CD4-positive, alpha-beta T cell (primary cell): ENCODE measurements at regions not wholly inside any gene's neighbourhood (a gene's known extent, or its start where the extent isn't known, plus 50 kb on each side); places are given as distances from the start of the nearest gene placed in this dataset.

Experiments
- ATAC-seq: fragments of 200-7000 bp; cut with Tn5 transposase; one replicate; pipeline ENCODE4 v1.10.0; 2022; ENCODE audit warnings: mild to moderate bottlenecking; ENCODE audit not compliant: poor library complexity
- CTCF ChIA-PET: fragments of 350-600 bp; sonication (Branson Sonifier 250); formaldehyde crosslinking; loops from one replicate; lab custom pipeline; 2021; ENCODE audit warnings: antibody characterized with exemption, inconsistent platforms; lab: Charles Lee
- POLR2A ChIA-PET: fragments of 350-600 bp; sonication (Branson Sonifier 250); formaldehyde crosslinking; loops from one replicate; lab custom pipeline; 2021; ENCODE audit warnings: antibody characterized with exemption, inconsistent platforms; lab: Charles Lee
- DNase-seq, 14 experiments: peaks; one replicate each; pipeline ENCODE4 v3.0.0-alpha.2; 2013 to 2020; ENCODE audit warnings: mixed read lengths in 2 of 14
- H3K27ac ChIP-seq, 2 donors: one replicate each; pipeline versions ENCODE4 v1.5.1 to v1.7.0; 2013; ENCODE audit warnings: low read length in 2 of 2, low read depth in 1 of 2, mild to moderate bottlenecking in 1 of 2
- H3K27me3 ChIP-seq, 2 experiments: 1 replicate in 1 of 2; 2 replicates in 1 of 2; pipeline versions ENCODE4 v1.6.1 to v1.7.0; 2013; ENCODE audit warnings: low read length in 2 of 2, control low read depth in 1 of 2, mild to moderate bottlenecking in 1 of 2, moderate library complexity in 1 of 2; ENCODE audit not compliant: insufficient read depth in 2 of 2, control insufficient read depth in 1 of 2
- H3K36me3 ChIP-seq: one replicate; pipeline ENCODE4 v1.6.1; 2013; ENCODE audit warnings: low read length, control low read depth; ENCODE audit not compliant: insufficient read depth
- H3K4me1 ChIP-seq: one replicate; pipeline ENCODE4 v1.6.1; 2013; ENCODE audit warnings: low read length, control low read depth; ENCODE audit not compliant: insufficient read depth
- H3K4me3 ChIP-seq: one replicate; pipeline ENCODE4 v1.5.1; 2013; ENCODE audit warnings: mild to moderate bottlenecking, low read length, moderate library complexity
- H3K9me3 ChIP-seq, 2 experiments: 1 replicate in 1 of 2; 2 replicates in 1 of 2; pipeline versions ENCODE4 v1.6.1 to v1.7.0; 2013; ENCODE audit warnings: low read length in 2 of 2, mild to moderate bottlenecking in 2 of 2, control low read depth in 1 of 2, moderate library complexity in 1 of 2; ENCODE audit not compliant: control insufficient read depth in 1 of 2, insufficient read depth in 1 of 2
- H3K27ac Mint-ChIP-seq: one replicate; pipeline ENCODE4 v1.8.0; 2020; ENCODE audit warnings: mixed read lengths
- H3K27me3 Mint-ChIP-seq: one replicate; pipeline ENCODE4 v1.8.0; 2021; ENCODE audit warnings: mixed read lengths
- H3K36me3 Mint-ChIP-seq: one replicate; pipeline ENCODE4 v1.8.0; 2021; ENCODE audit warnings: low read depth, mixed read lengths
- H3K4me1 Mint-ChIP-seq: one replicate; pipeline ENCODE4 v1.8.0; 2021; ENCODE audit warnings: low read depth, mixed read lengths
- H3K4me3 Mint-ChIP-seq: one replicate; pipeline ENCODE4 v1.8.0; 2020; ENCODE audit warnings: mild to moderate bottlenecking, mixed read lengths
- H3K9me3 Mint-ChIP-seq: one replicate; pipeline ENCODE4 v1.8.0; 2020; ENCODE audit warnings: mixed read lengths
- intact Hi-C, 2 experiments: fragments of 100-400 bp; cut with DNase I in 1 of 2; cut with micrococcal nuclease in 1 of 2; formaldehyde crosslinking; loops; one replicate each; pipeline versions ENCODE4 v1.15.1 to v1.9.0; 2023 to 2025; cut with DNase I, micrococcal nuclease
- TF ChIP-seq, protein P1 (sequence below): fragments of 200-600 bp; IDR thresholded peaks from one replicate; pipeline ENCODE4 v1.8.0; 2022; ENCODE audit warnings: antibody characterized with exemption, mild to moderate bottlenecking

DNA sequence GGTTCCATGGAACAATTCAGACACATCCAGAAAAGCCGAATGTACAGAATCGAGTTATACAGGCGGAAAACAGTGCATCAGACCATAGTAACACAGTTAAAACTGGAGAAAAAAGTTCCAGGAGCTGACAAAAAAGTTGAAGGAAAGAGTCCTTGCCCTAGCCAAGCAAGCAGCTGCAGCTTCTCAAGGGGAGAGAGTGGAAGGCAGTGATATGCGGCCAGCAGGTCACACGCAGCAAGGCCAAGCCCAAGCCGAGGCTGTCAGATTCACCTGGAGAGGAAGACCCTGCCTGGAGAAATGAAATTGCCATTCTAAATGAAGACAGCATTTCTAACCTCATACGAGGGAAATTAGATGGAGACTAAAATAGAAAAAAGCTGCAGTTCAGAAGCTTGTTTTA lies 55.8 kb downstream of the RGS12 start:
- no peaks in the 10 kb centered on the region for H3K27me3 ChIP-seq
- ChIA-PET POLR2A (no interaction called here), CTCF (no interaction called here)
- Mint-ChIP-seq H3K36me3 (peaks cover 14% of the 10 kb centered on the region), H3K9me3 (no peaks in the 10 kb centered on the region), H3K27ac (no peak overlapping the region), H3K4me3 (no peak overlapping the region), H3K4me1 (peaks cover 19% of the 10 kb centered on the region), H3K27me3 (no peaks in the 10 kb centered on the region)
- no peaks in the 10 kb centered on the region for H3K36me3 ChIP-seq
- DNase-seq: no peak
- TF ChIP-seq, protein P1, sequence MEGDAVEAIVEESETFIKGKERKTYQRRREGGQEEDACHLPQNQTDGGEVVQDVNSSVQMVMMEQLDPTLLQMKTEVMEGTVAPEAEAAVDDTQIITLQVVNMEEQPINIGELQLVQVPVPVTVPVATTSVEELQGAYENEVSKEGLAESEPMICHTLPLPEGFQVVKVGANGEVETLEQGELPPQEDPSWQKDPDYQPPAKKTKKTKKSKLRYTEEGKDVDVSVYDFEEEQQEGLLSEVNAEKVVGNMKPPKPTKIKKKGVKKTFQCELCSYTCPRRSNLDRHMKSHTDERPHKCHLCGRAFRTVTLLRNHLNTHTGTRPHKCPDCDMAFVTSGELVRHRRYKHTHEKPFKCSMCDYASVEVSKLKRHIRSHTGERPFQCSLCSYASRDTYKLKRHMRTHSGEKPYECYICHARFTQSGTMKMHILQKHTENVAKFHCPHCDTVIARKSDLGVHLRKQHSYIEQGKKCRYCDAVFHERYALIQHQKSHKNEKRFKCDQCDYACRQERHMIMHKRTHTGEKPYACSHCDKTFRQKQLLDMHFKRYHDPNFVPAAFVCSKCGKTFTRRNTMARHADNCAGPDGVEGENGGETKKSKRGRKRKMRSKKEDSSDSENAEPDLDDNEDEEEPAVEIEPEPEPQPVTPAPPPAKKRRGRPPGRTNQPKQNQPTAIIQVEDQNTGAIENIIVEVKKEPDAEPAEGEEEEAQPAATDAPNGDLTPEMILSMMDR: no peak
- intact Hi-C loops: loop anchor here in 1 of 2 experiments (5.0 kb wide), 1 partner anchor 241 kb away; no protein-coding TSS in a partner anchor
- no peak overlapping the region for H3K4me3 ChIP-seq
- no peak for ATAC-seq
- H3K4me1 ChIP-seq: peaks cover 4% of the 10 kb centered on the region
- no peaks in the 10 kb centered on the region for H3K9me3 ChIP-seq
- H3K27ac ChIP-seq: no peak overlapping the region

DNA sequence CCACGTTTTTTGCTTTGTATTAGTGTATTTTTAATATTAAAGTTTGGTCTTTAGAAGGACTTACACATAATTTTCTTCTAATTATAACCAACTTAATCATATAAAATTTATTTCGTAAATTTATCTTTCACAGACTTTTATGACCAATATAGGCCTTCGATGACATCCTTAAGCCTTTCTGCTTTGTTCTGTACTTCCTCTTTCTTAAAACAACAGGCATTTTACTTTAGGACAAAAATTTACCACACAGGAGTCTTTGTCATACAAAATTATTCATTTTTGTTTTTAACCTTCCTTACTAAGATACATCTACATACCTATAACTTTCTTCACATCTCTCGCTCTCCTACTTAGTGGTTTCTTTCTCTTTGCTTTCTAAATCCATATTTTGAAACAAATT lies 56.3 kb downstream of the RGS12 start:
- Mint-ChIP-seq H3K9me3 (no peaks in the 10 kb centered on the region), H3K36me3 (peaks cover 14% of the 10 kb centered on the region), H3K4me3 (no peak overlapping the region), H3K4me1 (peaks cover 19% of the 10 kb centered on the region), H3K27me3 (no peaks in the 10 kb centered on the region), H3K27ac (no peak overlapping the region)
- no peak overlapping the region for H3K27ac ChIP-seq
- H3K4me3 ChIP-seq: no peak overlapping the region
- no peak for DNase-seq
- ATAC-seq: no peak
- no peaks in the 10 kb centered on the region for H3K27me3 ChIP-seq
- ChIA-PET POLR2A (no interaction called here), CTCF (no interaction called here)
- no peaks in the 10 kb centered on the region for H3K9me3 ChIP-seq
- TF ChIP-seq, protein P1: no peak
- peaks cover 4% of the 10 kb centered on the region for H3K4me1 ChIP-seq
- H3K36me3 ChIP-seq: no peaks in the 10 kb centered on the region
- intact Hi-C loops: loop anchor here in 1 of 2 experiments (5.0 kb wide), 1 partner anchor 242 kb away; no protein-coding TSS in a partner anchor

- Histone ChIP-seq H3K9me3 (no peaks in the 10 kb centered on the region), H3K27ac (no peak overlapping the region), H3K27me3 (no peaks in the 10 kb centered on the region), H3K4me3 (no peak overlapping the region), H3K4me1 (peaks cover 3% of the 10 kb centered on the region), H3K36me3 (no peaks in the 10 kb centered on the region)
- no peak for DNase-seq
- H3K9me3 Mint-ChIP-seq: no peaks in the 10 kb centered on the region
- peaks cover 14% of the 10 kb centered on the region for H3K36me3 Mint-ChIP-seq
- no peak for ATAC-seq
- H3K4me1 Mint-ChIP-seq: peaks cover 18% of the 10 kb centered on the region
- TF ChIP-seq, protein P1: no peak
- H3K27me3 Mint-ChIP-seq: no peaks in the 10 kb centered on the region
- H3K4me3 Mint-ChIP-seq: no peak overlapping the region
- ChIA-PET POLR2A (no interaction called here), CTCF (no interaction called here)
- H3K27ac Mint-ChIP-seq: no peak overlapping the region
- intact Hi-C loops: loop anchor here in 1 of 2 experiments (10.0 kb wide), 1 partner anchor 47 kb away; no protein-coding TSS in a partner anchor
These were observed 59.2 kb downstream of the RGS12 start for GRCh38 chr4:3351997-3352396.
